GM18858 (cell line): ENCODE measurements at regions not wholly inside any gene's neighbourhood (a gene's known extent, or its start where the extent isn't known, plus 50 kb on each side); places are given as distances from the start of the nearest gene placed in this dataset.
"Not testable (repeated sequence)": the region's sequence is repeated elsewhere in the genome, so short reads cannot be mapped to it uniquely, and the experiment has no call there.

Source experiments
- ATAC-seq: cut with Tn5 transposase; IDR thresholded peaks from one replicate; pipeline ENCODE4 v1.9.1; 2021; ENCODE audit not compliant: unreplicated experiment

DNA sequence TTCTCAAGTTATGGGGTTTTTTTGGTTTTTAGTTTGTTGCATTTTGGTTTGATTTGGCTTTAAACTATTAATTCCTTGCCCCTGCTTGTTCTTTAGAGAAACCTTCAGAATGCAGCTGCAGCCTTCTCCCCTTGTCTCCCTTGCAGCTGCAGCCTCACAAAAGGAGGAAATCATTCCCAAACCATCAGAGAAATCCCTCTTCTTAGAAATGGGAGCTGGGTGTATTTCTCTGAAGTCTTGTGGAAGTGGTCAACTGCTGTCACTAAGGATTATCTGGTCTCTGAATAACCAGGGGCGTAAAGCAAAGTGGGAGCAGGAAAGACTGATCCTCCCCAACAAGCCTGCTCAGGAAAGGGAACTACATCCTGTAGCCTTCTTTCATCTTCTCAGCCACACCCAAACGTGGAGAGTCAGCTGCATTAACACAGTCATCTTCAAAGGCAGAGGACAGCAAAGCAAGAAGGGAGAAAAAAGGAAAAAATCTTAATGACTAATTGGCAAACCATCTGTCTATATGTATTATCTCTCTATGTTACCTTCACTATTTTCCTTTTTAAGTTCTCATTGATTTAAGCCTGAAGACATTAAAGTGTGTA lies 1834.1 kb upstream of the PIK3C3 start:
- no peak for ATAC-seq

DNA sequence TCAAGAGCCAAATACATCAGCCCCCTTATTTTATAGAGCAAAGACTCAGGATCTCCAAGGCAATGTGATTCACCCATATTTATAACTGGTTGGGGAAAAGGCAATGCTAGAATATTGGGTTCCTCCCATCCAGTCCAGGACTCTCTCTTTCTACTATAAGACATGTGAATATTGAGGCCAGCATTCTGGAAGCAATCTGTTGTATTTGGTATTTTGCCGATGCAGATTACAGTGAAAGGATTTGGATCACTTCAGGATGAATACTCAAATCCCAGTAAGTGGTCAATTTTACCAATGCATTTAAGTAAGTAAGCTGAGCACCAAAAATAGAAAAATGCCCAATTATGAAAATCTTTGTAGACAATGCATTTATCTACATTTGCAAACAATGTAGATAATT lies 1834.7 kb upstream of the PIK3C3 start:
- no peak for ATAC-seq

DNA sequence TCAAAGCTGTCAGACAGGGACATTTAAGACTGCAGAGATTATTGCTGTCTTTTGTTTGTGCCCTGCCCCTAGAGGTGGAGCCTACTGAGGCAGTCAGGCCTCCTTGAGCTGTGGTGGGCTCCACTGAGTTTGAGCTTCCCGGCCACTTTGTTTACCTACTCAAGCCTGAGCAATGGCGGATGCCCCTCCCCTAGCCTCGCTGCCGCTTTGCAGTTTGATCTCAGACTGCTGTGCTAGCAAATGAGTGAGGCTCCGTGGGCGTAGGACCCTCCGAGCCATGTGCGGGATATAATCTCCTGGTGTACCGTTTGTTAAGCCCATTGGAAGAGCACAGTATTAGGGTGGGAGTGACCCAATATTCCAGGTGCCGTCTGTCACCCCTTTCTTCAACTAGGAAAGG lies 1835.5 kb upstream of the PIK3C3 start:
- ATAC-seq: not testable (repeated sequence)

DNA sequence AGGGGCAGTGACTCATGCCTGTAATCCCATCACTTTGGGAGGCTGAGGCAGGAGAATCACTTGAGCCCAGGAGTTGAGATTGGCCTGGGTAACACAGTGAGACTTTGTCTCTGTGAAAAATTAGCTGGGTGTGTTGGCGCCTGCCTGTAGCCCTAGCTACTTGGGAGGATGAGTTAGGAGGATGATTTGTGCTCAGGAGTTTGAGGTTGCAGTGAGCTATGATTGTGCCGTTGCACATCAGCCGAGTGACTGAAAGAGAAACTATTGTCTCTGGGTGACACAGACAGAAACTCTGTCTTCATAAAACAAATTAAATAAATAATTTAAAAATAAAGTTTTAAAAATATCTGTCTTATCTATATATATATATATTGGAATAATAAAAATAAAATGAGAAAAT lies 1844.6 kb upstream of the PIK3C3 start:
- ATAC-seq: no peak

DNA sequence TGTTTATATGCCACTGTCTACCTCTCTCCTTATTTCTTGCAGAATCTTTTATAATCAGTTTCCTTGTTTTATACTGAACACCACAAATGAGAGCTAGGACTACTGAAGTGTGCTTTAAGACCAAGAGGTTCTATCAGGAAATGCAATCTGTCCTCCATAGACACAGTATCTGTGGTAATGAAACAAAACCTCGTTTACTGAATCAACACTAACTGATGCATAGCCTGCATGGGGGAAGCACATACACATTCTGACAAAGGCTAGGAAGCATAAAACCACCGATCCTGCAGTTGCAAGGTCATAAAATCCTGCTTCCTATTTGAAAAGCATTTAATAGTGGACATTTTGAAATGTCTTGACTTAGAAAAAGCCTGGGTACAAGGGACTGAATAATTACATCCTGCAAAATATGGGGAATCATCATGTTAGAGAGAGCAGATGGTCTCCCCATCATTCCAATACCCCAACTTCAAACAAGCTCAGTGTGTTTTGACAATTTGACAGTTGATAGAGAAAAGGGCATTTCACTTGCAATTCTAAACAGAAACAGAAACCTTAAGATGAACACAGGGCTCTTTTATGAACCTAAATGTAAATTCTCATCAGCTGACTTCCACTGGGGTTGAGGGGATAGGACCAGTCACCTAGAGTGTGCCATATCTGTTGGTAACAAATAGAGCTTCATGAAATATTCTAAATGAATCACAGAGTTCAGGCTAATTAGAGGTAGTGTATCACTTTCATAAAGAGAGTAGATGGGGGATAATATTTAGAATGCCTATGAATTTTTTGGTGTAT lies 1845.6 kb upstream of the PIK3C3 start:
- ATAC-seq: no peak

DNA sequence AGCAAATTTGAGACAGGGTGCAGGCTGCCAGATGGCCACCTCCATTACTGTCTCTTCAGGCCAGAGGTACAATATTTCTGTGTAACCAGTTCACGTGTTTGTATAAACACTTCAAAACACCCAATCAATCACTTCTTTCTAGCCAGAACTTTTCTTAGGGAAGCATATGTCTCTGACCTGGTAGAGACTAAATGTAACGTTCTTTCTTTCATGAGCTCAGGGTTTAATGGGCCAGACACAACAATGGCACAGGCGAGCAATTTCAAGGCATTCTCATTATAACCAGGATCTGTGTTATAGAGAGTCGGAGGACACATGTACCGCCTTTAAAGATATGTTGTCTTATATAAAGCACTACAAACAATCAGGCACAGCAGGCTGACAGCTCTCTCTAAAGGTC lies 1846.4 kb upstream of the PIK3C3 start:
- ATAC-seq: no peak

DNA sequence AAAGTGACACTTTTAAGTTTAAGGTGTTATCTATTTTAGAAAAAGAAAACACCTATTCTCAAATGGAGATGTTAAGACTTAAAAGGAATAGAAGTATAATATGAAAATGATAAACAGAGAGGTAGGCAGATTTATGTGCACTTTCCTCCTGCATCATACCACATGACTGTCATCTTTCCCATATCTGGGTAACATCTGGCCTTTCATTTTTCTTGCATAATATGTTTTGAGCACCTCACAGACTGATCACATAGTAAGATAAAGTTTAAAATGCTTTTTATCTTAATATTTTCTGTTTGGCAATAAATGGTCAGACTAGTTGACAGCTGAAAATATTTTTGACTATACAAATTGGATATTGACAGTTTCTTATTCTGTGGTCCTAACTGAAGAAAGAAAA lies 1852.1 kb upstream of the PIK3C3 start:
- ATAC-seq: no peak

DNA sequence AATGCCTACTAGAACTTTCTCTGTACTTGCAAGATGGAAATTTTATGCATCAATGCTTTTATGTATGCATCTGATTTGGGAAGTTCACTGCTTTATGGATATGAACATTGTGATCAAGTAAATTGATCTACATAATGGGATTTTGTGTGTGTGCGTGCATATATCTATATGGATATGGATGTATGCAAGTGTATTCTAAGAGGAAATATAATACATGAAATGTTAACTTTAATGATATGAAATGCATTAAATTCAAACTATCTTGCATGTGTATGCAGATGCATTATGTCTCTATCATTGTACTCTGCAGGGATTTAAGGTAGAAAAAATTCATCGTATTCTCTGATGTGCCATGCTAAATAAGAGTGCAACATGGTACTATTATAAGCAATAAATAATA lies 1855.4 kb upstream of the PIK3C3 start:
- no peak for ATAC-seq

DNA sequence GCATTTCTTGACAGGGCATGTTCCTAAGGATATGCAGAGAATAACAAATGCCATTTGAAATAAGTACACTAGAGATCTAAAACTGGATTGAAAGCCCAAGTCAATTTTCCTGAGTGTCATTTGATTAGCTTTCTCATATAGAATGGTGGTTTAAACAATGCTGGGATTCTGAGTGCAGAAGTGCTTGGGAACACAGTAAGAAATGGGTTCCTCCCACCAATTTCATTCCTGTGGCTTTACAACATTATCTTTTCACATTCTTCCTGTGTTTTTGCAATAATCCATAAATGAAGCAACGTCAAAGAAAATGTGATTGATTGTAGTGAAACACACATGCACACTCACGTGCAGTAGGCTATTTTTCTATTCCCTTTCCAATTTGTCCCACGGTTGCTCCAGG lies 1858.4 kb upstream of the PIK3C3 start:
- ATAC-seq: no peak

DNA sequence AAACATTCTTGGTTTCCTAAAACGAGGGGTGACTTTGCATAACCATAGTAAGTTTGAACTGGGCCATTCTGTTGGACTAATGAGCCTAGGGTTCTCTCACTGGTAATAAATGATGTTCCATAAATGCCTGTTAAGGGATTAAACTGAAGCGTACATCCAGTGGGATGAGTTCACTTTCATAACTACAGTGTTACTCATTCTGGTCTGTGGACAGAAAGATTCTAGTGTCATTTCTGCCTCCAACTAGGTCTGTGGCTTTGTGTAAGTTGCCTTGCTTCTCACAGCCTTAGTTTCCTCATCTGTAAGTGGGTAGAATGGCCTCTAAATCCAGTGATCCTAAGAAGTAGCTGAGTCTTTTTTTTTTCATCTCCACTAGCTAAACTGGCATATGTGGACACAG lies 1860.6 kb upstream of the PIK3C3 start:
- ATAC-seq: no peak

DNA sequence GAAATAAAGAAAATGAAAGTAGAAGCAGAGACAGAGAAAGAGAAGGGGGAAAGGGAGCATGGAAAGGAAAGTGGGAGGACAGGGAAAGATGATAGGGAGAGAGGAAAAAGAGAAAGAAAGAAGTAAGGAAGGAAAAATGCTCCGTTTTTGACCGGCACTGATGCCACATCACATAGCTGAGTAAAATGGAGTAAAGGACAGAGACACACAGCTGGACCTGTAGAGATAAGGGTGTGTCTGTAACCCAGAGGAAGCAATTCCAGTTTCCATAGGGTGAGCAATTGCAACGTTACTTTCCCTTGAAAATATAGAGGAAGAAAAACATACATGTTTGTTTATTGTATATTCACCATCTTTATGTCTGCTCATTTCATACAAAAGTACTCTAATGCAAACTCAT lies 1866.9 kb upstream of the PIK3C3 start:
- no peak for ATAC-seq

DNA sequence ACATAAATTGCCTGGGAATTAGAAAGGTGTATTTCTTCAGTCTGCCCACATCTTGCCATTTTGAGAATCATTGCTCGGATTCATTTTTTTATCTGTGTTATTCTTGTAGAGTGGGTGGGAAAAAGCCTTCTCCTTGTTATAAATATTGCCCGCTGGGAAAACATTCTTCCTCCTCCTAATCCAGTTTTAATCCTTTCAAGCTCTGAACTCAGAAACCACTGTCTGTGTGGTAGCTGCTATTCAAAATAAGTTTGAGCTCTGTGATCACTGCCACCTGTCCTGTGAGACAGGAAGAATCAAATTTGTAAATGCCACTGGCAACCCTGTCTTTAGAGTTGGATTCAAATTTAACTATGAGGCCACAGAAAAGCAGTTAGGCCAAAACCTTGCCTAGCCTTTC lies 1875.2 kb upstream of the PIK3C3 start:
- ATAC-seq: no peak

DNA sequence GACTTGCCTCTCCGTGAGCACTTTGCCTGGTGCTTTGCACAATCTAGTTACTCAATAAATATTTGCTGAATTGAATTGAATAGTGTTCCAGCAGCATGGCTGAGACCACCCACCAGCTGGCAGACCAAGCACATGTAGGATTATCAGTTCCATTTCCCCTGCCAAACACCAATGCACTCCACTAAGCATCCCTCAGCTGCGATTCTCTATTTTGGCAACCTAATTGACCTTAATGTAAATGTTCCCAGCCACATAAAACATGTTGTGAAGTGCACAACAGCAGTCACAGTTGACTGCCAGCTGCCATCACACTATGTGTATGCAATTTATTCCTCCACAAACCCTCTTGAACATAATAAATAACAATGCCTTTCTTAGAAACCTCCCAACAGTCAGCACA lies 1879.4 kb upstream of the PIK3C3 start:
- ATAC-seq: no peak

DNA sequence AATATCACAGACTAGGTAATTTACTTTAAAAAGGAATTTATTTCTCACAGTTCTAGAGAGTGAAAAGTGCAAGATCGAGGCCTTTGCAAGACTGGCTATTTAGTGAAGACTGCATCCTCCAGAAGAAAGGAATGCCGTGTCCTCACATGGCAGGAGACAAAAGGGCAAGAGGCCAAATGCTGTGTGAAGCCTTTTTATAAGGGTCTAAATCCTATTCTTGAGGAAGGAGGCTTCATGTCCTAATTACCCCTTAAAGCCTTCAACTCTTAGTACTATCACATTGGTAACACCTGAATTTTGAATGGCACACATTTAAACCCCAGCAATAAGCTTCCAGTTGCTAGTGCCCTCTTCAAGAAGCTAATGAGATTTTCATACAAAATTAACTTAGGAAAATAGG lies 1882.3 kb upstream of the PIK3C3 start:
- no peak for ATAC-seq

DNA sequence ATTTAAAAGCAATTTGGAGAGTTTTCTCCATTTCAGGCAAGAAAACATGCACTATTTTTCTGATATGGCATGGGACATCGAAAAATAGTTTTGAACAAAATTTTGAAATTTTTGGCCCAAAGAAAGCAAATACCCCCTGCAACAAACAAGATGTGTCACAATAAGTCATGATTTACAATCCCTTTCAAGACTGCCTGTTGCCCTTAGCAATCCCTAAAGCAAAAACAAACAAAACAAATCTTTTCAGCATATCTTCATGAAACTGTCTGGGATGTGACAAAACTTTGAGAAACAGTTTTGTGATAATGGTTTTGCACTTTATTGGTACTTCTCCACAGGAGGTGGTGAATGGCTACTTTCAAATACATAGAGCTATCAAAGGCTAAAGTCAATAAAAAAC lies 1888.7 kb upstream of the PIK3C3 start:
- ATAC-seq: no peak

DNA sequence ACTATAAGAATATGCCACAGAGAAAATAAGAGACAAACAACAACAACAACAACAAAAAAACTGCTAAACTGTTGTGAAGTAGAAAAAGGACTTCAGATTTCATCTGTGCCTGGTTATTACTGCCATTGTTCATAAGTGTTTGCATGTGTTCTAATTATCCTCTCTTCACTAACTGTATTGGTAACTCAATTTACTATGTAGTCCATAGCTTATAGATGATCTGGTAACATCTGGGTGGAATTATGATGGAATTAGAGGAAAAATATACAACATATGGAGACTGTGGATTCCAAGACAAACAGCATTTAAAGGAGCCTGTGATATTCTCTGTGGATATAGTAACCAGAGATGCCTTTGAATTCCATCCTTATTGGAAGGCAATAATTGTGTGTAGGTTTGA lies 1891.5 kb upstream of the PIK3C3 start:
- no peak for ATAC-seq

DNA sequence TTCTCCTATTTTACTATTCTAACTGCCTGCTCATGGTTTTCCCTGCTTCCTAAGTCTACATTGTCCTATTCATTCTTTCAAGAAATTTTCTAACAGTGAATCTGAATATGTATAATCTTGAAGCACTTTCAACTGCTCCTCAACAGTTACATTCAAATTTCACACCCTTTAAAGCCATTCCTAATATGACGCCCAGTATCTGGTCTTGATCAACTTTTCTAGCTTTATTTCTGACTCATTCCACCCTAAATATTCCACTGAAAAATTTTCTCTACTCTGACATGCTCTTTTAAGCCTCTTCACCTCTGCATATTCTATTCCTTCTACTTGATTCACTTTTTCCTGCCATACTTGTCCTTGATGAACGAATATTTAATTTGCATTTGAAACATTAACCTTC lies 1893.9 kb upstream of the PIK3C3 start:
- no peak for ATAC-seq

DNA sequence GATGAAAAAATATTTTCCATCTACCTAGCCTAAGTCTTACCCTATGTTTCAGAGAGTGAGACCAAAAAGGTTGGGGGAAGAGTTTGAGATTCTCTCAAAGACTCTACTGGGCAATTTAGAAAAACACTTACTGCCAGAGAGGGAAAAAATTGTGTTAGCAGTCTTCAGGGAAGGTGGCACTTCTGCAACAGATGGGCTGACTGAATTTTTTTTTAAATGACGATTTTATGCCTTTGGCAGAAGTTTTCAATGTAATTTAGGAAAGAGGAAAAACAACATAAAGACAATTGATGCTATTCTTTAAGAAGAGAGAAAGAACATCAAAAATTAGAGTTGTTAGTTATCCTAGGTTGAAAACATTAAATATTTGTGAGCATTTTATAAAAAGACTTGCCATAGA lies 1894.5 kb upstream of the PIK3C3 start:
- ATAC-seq: no peak

DNA sequence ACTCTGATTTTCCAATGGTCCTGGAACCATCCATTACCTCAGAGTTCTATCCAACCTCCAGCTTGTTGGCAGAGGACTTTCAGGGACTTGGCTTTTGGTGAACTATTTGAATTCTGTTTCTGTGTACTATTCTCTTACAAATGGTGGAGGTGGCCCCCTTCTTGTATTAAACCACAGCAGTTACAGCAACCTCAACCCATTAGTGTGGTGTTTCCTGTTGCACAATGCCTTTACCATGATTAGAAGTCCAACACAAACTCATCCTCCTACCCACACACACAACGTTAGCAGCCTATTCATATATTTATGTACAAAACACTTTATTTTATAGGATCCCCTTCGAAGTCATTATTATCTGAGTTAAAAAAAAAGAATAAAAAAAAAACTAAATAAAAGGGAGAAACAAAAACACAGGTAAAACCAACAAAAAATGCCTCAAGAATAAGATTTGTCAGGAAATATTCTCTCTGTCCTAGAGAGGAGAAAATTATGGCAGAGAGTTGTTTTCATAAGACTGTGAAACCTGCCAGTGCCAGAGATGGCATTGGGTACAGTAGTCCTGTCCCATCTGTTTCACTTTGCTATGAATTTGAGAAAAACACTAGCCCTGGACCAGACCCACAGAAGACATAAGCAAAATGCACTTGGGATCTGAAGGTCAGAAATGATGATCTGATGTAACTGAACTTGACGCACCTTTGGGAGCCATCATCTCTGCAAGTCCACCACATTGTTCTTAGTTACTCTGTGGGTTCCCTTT lies 1896.0 kb upstream of the PIK3C3 start:
- no peak for ATAC-seq

DNA sequence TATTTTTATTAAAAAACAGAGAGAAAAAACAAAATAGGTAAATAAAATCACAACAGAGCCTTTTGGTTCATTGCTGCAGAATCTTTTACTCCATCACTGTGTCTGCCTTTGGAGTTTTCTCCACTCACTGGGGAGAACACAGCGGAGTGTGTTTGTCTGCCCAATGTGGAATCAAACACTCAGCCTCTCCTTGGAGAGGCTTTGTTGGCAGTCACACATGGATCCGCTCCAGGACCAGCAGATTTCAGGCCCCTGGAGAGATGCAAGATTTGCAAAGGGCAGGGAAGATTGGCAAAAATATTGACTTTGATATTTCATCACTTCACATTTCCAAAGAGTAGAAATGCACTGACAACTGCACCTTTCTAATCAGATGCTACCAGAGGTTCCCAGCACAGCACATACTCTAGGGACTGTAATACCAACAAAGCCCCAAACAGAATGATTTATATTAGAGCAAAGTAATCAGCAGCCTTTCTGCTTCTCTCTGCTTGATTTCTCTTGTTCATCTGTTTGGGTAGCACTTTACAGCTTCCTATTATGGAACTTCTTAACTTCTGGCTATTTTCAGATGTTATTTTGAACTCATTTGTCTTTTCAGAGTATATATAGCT lies 1898.8 kb upstream of the PIK3C3 start:
- ATAC-seq: no peak

DNA sequence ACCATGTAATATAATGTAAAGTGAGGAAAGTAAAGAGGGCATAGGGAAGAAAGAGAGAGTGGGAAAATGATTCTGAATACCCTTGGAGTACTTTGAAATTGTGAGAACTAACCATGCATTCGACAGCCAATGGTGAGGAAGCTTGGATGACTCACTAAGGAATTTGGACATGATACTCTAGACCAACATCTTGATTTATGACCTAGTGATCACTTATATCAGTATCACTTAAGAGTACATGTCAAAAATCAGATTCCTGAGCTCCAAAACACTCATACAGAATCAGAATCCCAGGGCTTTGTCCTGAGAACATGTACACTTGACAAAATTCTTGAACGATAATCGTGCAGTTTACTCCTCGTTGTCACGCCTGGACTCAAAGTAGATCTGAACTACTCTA lies 1899.8 kb upstream of the PIK3C3 start:
- no peak for ATAC-seq

DNA sequence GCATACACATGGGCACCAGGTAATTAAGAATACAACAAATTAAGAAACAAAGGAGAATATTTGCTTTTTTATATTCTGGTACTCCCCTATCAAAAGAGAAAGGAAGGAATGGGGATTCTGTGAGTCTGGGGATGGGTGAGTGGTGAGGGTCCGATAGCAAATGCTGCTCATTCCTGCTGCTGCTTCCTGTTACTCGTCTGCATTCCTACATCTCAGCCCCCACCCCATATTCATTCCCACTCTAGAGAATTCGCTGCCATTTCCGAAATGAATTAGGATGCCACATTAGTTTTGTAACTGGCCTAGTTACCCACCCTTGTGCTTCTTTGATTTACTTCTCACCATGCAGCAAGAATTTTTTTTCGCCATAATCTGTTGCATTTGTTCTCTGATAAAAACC lies 1905.3 kb upstream of the PIK3C3 start:
- ATAC-seq: no peak
